ENCODE measurements at regions not wholly inside any gene's neighbourhood (a gene's known extent, or its start where the extent isn't known, plus 50 kb on each side); places are given as distances from the start of the nearest gene placed in this dataset.

- Mint-ChIP-seq H3K4me1 (no peaks in the 10 kb centered on the region), H3K27ac (no peak overlapping the region), H3K36me3 (no peaks in the 10 kb centered on the region), H3K4me3 (no peak overlapping the region), H3K9me3 (no peaks in the 10 kb centered on the region), H3K27me3 (ENCODE audit: insufficient read depth, low read depth) (peaks cover 2% of the 10 kb centered on the region)
- Histone ChIP-seq H3K27me3 (no peaks in the 10 kb centered on the region), H2AFZ (replicated peaks) (peak overlapping the region; percentile 31), H3F3A (ENCODE audit: low read depth) (no peaks in the 10 kb centered on the region), H4K20me1 (ENCODE audit: low read depth) (no peaks in the 10 kb centered on the region), H3K36me3 (no peaks in the 10 kb centered on the region), H3K4me3 (no peak overlapping the region), H3K27ac (no peak overlapping the region), H3K9me3 (ENCODE audit: low read depth) (no peaks in the 10 kb centered on the region), H3K4me1 (peaks cover 4% of the 10 kb centered on the region), H3K79me2 (ENCODE audit: low read depth) (no peaks in the 10 kb centered on the region), H3K4me2 (no peak overlapping the region), H3K9ac (no peak overlapping the region)
- no peak for TF ChIP-seq EZH2phosphoT487 (IDR thresholded peaks at IDR 0.05)
- DNase-seq (ENCODE audit: low spot score): peak; percentile 13
Observed at GRCh38 chr7:108863227-108863848, 293.7 kb downstream of the DNAJB9 start.

GRCh38 chr7:108869070-108869469, 299.4 kb downstream of the DNAJB9 start:
- H3K4me2 ChIP-seq: no peak overlapping the region
- H4K20me1 ChIP-seq (ENCODE audit: low read depth): no peaks in the 10 kb centered on the region
- no peak overlapping the region for H3K27ac Mint-ChIP-seq
- H3K36me3 Mint-ChIP-seq: no peaks in the 10 kb centered on the region
- no peak overlapping the region for H3K4me3 Mint-ChIP-seq
- peaks cover 5% of the 10 kb centered on the region for H3K9me3 Mint-ChIP-seq
- no peak overlapping the region for H3K4me3 ChIP-seq
- H3F3A ChIP-seq (ENCODE audit: low read depth): no peaks in the 10 kb centered on the region
- no peaks in the 10 kb centered on the region for H3K27me3 ChIP-seq
- H3K4me1 Mint-ChIP-seq: no peaks in the 10 kb centered on the region
- H3K79me2 ChIP-seq (ENCODE audit: low read depth): no peaks in the 10 kb centered on the region
- no peaks in the 10 kb centered on the region for H3K4me1 ChIP-seq
- H2AFZ ChIP-seq (replicated peaks): no peak overlapping the region
- DNase-seq (ENCODE audit: low spot score): no peak
- no peak overlapping the region for H3K9ac ChIP-seq
- H3K36me3 ChIP-seq: no peaks in the 10 kb centered on the region
- no peak overlapping the region for H3K27ac ChIP-seq
- H3K9me3 ChIP-seq (ENCODE audit: low read depth): no peaks in the 10 kb centered on the region
- TF ChIP-seq CTCF (IDR thresholded peaks at IDR 0.05): no peak
- no peak for TF ChIP-seq EZH2phosphoT487 (IDR thresholded peaks at IDR 0.05)
- no peak for TF ChIP-seq EZH2 (IDR thresholded peaks at IDR 0.05)
- H3K27me3 Mint-ChIP-seq (ENCODE audit: insufficient read depth, low read depth): peaks cover 2% of the 10 kb centered on the region

- H3F3A ChIP-seq (ENCODE audit: low read depth): no peaks in the 10 kb centered on the region
- Mint-ChIP-seq H3K27me3 (ENCODE audit: insufficient read depth, low read depth) (no peaks in the 10 kb centered on the region), H3K36me3 (no peaks in the 10 kb centered on the region), H3K9me3 (peaks cover 19% of the 10 kb centered on the region), H3K4me3 (no peak overlapping the region), H3K4me1 (no peaks in the 10 kb centered on the region), H3K27ac (no peak overlapping the region)
- H3K79me2 ChIP-seq (ENCODE audit: low read depth): no peaks in the 10 kb centered on the region
- no peak overlapping the region for H3K9ac ChIP-seq
- H3K4me3 ChIP-seq: no peak overlapping the region
- H3K27me3 ChIP-seq: no peaks in the 10 kb centered on the region
- no peak for DNase-seq (ENCODE audit: low spot score)
- TF ChIP-seq CTCF (IDR thresholded peaks at IDR 0.05): peak; percentile 43
- TF ChIP-seq EZH2 (IDR thresholded peaks at IDR 0.05): no peak
- no peaks in the 10 kb centered on the region for H3K9me3 ChIP-seq (ENCODE audit: low read depth)
- no peak overlapping the region for H3K27ac ChIP-seq
- no peaks in the 10 kb centered on the region for H3K4me1 ChIP-seq
- no peaks in the 10 kb centered on the region for H3K36me3 ChIP-seq
- H2AFZ ChIP-seq (replicated peaks): no peak overlapping the region
- no peaks in the 10 kb centered on the region for H4K20me1 ChIP-seq (ENCODE audit: low read depth)
- H3K4me2 ChIP-seq: no peak overlapping the region
Observed at GRCh38 chr7:108875139-108875538, 305.5 kb downstream of the DNAJB9 start.

GRCh38 chr7:108890862-108891261, 321.2 kb downstream of the DNAJB9 start:
- Histone ChIP-seq H3F3A (ENCODE audit: low read depth) (no peaks in the 10 kb centered on the region), H2AFZ (replicated peaks) (no peak overlapping the region), H3K79me2 (ENCODE audit: low read depth) (no peaks in the 10 kb centered on the region), H3K4me2 (no peak overlapping the region), H3K27me3 (no peaks in the 10 kb centered on the region), H3K27ac (no peak overlapping the region), H3K9ac (no peak overlapping the region), H3K9me3 (ENCODE audit: low read depth) (no peaks in the 10 kb centered on the region), H3K4me1 (no peaks in the 10 kb centered on the region), H3K36me3 (no peaks in the 10 kb centered on the region), H3K4me3 (no peak overlapping the region), H4K20me1 (ENCODE audit: low read depth) (no peaks in the 10 kb centered on the region)
- Mint-ChIP-seq H3K4me3 (no peak overlapping the region), H3K27me3 (ENCODE audit: insufficient read depth, low read depth) (no peaks in the 10 kb centered on the region), H3K4me1 (no peaks in the 10 kb centered on the region), H3K27ac (no peak overlapping the region), H3K36me3 (no peaks in the 10 kb centered on the region), H3K9me3 (no peaks in the 10 kb centered on the region)
- DNase-seq (ENCODE audit: low spot score): no peak
- TF ChIP-seq EZH2 (IDR thresholded peaks at IDR 0.05) (no peak), CTCF (IDR thresholded peaks at IDR 0.05) (no peak), EZH2phosphoT487 (IDR thresholded peaks at IDR 0.05) (no peak)

Data from neural progenitor cell (in vitro differentiated cells).